Naive thymus-derived CD4-positive, alpha-beta T cell (primary cell): ENCODE measurements at regions not wholly inside any gene's neighbourhood (a gene's known extent, or its start where the extent isn't known, plus 50 kb on each side); places are given as distances from the start of the nearest gene placed in this dataset.

Source experiments
- ATAC-seq: fragments of 150-1000 bp; cut with Tn5 transposase; 2 replicates; pipeline ENCODE4 v1.10.0; 2021; ENCODE audit warnings: mild to moderate bottlenecking, moderate library complexity
- CTCF ChIA-PET: fragments of 350-600 bp; sonication (Branson Sonifier 250); formaldehyde crosslinking; loops from one replicate; lab custom pipeline; 2021; ENCODE audit warnings: antibody characterized with exemption; lab: Charles Lee
- POLR2A ChIA-PET: fragments of 350-600 bp; sonication (Branson Sonifier 250); formaldehyde crosslinking; loops from one replicate; lab custom pipeline; 2021; ENCODE audit warnings: antibody characterized with exemption, inconsistent platforms; lab: Charles Lee
- DNase-seq, 9 donors: peaks; one replicate each; pipeline versions ENCODE4 v3.0.0 to v3.0.0-alpha.2; 2020 to 2022; ENCODE audit warnings: mixed read lengths in 1 of 9
- H3K27ac ChIP-seq: one replicate; pipeline ENCODE4 v1.7.0; 2013; ENCODE audit warnings: mild to moderate bottlenecking, low read depth, low read length, moderate library complexity
- H3K27me3 ChIP-seq, 2 donors: one replicate each; pipeline ENCODE4 v1.7.0; 2013; ENCODE audit warnings: low read length in 2 of 2, mild to moderate bottlenecking in 2 of 2, moderate library complexity in 2 of 2; ENCODE audit not compliant: control insufficient read depth in 2 of 2, insufficient read depth in 2 of 2
- H3K36me3 ChIP-seq, 3 experiments: 1 replicate in 2 of 3; 2 replicates in 1 of 3; pipeline ENCODE4 v1.7.0; 2013; ENCODE audit warnings: low read length in 3 of 3, mild to moderate bottlenecking in 3 of 3, moderate library complexity in 1 of 3; ENCODE audit not compliant: insufficient read depth in 3 of 3, control insufficient read depth in 2 of 3
- H3K4me1 ChIP-seq, 2 donors: one replicate each; pipeline ENCODE4 v1.7.0; 2013; ENCODE audit warnings: low read length in 2 of 2, mild to moderate bottlenecking in 2 of 2, moderate library complexity in 1 of 2; ENCODE audit not compliant: control insufficient read depth in 2 of 2, insufficient read depth in 2 of 2
- H3K4me3 ChIP-seq: 2 replicates; pipeline ENCODE4 v1.7.0; 2013; ENCODE audit warnings: mild to moderate bottlenecking, low read length
- H3K9me3 ChIP-seq, 3 experiments: 1 replicate in 2 of 3; 2 replicates in 1 of 3; pipeline ENCODE4 v1.7.0; 2013; ENCODE audit warnings: low read length in 3 of 3; ENCODE audit not compliant: control insufficient read depth in 2 of 3
- H3K27ac Mint-ChIP-seq, 9 donors: one replicate each; pipeline ENCODE4 v1.8.0; 2020 to 2022; ENCODE audit warnings: mixed read lengths in 9 of 9, mild to moderate bottlenecking in 8 of 9, moderate library complexity in 5 of 9, inconsistent platforms in 2 of 9
- H3K27me3 Mint-ChIP-seq, 5 donors: one replicate each; pipeline ENCODE4 v1.8.0; 2021 to 2022; ENCODE audit warnings: mixed read lengths in 5 of 5, mild to moderate bottlenecking in 1 of 5
- H3K36me3 Mint-ChIP-seq, 5 donors: one replicate each; pipeline ENCODE4 v1.8.0; 2020 to 2022; ENCODE audit warnings: mixed read lengths in 5 of 5, mild to moderate bottlenecking in 3 of 5, inconsistent platforms in 1 of 5
- H3K4me1 Mint-ChIP-seq, 7 donors: one replicate each; pipeline ENCODE4 v1.8.0; 2020 to 2022; ENCODE audit warnings: mixed read lengths in 7 of 7, mild to moderate bottlenecking in 3 of 7, inconsistent platforms in 1 of 7
- H3K4me3 Mint-ChIP-seq, 10 donors: one replicate each; pipeline ENCODE4 v1.8.0; 2020 to 2022; ENCODE audit warnings: mild to moderate bottlenecking in 10 of 10, mixed read lengths in 10 of 10, moderate library complexity in 6 of 10, inconsistent platforms in 2 of 10
- H3K9me3 Mint-ChIP-seq, 11 donors: one replicate each; pipeline ENCODE4 v1.8.0; 2020 to 2022; ENCODE audit warnings: mixed read lengths in 11 of 11, mild to moderate bottlenecking in 4 of 11, inconsistent platforms in 1 of 11, moderate library complexity in 1 of 11
- intact Hi-C, 2 donors: fragments of 100-400 bp; cut with micrococcal nuclease; formaldehyde crosslinking; loops; one replicate each; pipeline ENCODE4 v1.15.1; 2023

- H3K27me3 Mint-ChIP-seq, result peaks cover 0 to 15% (median 5%) of the 10 kb centered on the region in 5 donors
- Histone ChIP-seq H3K4me1 (no peaks in the 10 kb centered on the region), H3K36me3 (no peaks in the 10 kb centered on the region), H3K27me3 (no peaks in the 10 kb centered on the region), H3K27ac (no peak overlapping the region), H3K9me3 (no peaks in the 10 kb centered on the region), H3K4me3 (no peak overlapping the region)
- DNase-seq (no peak), ATAC-seq (peak; percentile 63)
- intact Hi-C loops, result no loop called here
- peaks cover 0 to 2% (median 0%) of the 10 kb centered on the region in 7 donors for H3K4me1 Mint-ChIP-seq
- ChIA-PET POLR2A (no interaction called here), CTCF (no interaction called here)
- H3K9me3 Mint-ChIP-seq, result no peaks in the 10 kb centered on the region
- H3K4me3 Mint-ChIP-seq, result no peak overlapping the region
- H3K27ac Mint-ChIP-seq, result no peak overlapping the region
- no peaks in the 10 kb centered on the region for H3K36me3 Mint-ChIP-seq
Observed at GRCh38 chr18:61738488-61738887, 154.3 kb downstream of the RNF152 start.

- no peaks in the 10 kb centered on the region for H3K36me3 Mint-ChIP-seq
- Histone ChIP-seq H3K36me3 (no peaks in the 10 kb centered on the region), H3K27ac (no peak overlapping the region), H3K4me3 (no peak overlapping the region), H3K27me3 (no peaks in the 10 kb centered on the region), H3K4me1 (no peaks in the 10 kb centered on the region), H3K9me3 (no peaks in the 10 kb centered on the region)
- H3K9me3 Mint-ChIP-seq, result no peaks in the 10 kb centered on the region
- no peak for ATAC-seq
- H3K4me1 Mint-ChIP-seq, result peaks cover 0 to 2% (median 0%) of the 10 kb centered on the region in 7 donors
- intact Hi-C loops, result no loop called here
- POLR2A ChIA-PET, result no interaction called here
- DNase-seq, result no peak
- CTCF ChIA-PET, result no interaction called here
- no peak overlapping the region for H3K4me3 Mint-ChIP-seq
- no peak overlapping the region for H3K27ac Mint-ChIP-seq
- peaks cover 0 to 16% (median 5%) of the 10 kb centered on the region in 5 donors for H3K27me3 Mint-ChIP-seq
Observed at GRCh38 chr18:61738042-61738441, 154.8 kb downstream of the RNF152 start.

- Mint-ChIP-seq H3K4me1 (peaks cover 0 to 2% (median 0%) of the 10 kb centered on the region in 7 donors), H3K36me3 (no peaks in the 10 kb centered on the region), H3K27me3 (peaks cover 0 to 29% (median 11%) of the 10 kb centered on the region in 5 donors), H3K27ac (no peak overlapping the region), H3K9me3 (peaks cover 0 to 2% (median 0%) of the 10 kb centered on the region in 11 donors), H3K4me3 (no peak overlapping the region)
- Histone ChIP-seq H3K9me3 (no peaks in the 10 kb centered on the region), H3K27me3 (no peaks in the 10 kb centered on the region), H3K4me3 (no peak overlapping the region), H3K36me3 (no peaks in the 10 kb centered on the region), H3K27ac (no peak overlapping the region), H3K4me1 (no peaks in the 10 kb centered on the region)
- CTCF ChIA-PET, result no interaction called here
- ATAC-seq (no peak), DNase-seq (no peak)
- POLR2A ChIA-PET, result no interaction called here
- intact Hi-C loops, result no loop called here
Observed at GRCh38 chr18:61736133-61736532, 156.7 kb downstream of the RNF152 start.

GRCh38 chr18:61735564-61736102 lies 157.2 kb downstream of the RNF152 start:
- Mint-ChIP-seq H3K4me3 (no peak overlapping the region), H3K4me1 (peaks cover 0 to 2% (median 0%) of the 10 kb centered on the region in 7 donors), H3K9me3 (peaks cover 0 to 6% (median 0%) of the 10 kb centered on the region in 11 donors), H3K27me3 (peaks cover 0 to 33% (median 14%) of the 10 kb centered on the region in 5 donors), H3K36me3 (no peaks in the 10 kb centered on the region), H3K27ac (no peak overlapping the region)
- no peaks in the 10 kb centered on the region for H3K4me1 ChIP-seq
- H3K4me3 ChIP-seq, result no peak overlapping the region
- ChIA-PET POLR2A (no interaction called here), CTCF (no interaction called here)
- no peaks in the 10 kb centered on the region for H3K27me3 ChIP-seq
- no peak for ATAC-seq
- intact Hi-C loops, result no loop called here
- no peaks in the 10 kb centered on the region for H3K36me3 ChIP-seq
- no peaks in the 10 kb centered on the region for H3K9me3 ChIP-seq
- no peak overlapping the region for H3K27ac ChIP-seq
- DNase-seq, result no peak

- ChIA-PET POLR2A (no interaction called here), CTCF (no interaction called here)
- Histone ChIP-seq H3K4me1 (no peaks in the 10 kb centered on the region), H3K27me3 (no peaks in the 10 kb centered on the region), H3K36me3 (no peaks in the 10 kb centered on the region), H3K27ac (no peak overlapping the region), H3K9me3 (no peaks in the 10 kb centered on the region), H3K4me3 (no peak overlapping the region)
- intact Hi-C loops, result no loop called here
- DNase-seq (no peak), ATAC-seq (no peak)
- H3K4me3 Mint-ChIP-seq, result no peak overlapping the region
- H3K4me1 Mint-ChIP-seq, result peaks cover 0 to 2% (median 0%) of the 10 kb centered on the region in 7 donors
- peaks cover 0 to 6% (median 0%) of the 10 kb centered on the region in 11 donors for H3K9me3 Mint-ChIP-seq
- peaks cover 6 to 28% (median 15%) of the 10 kb centered on the region in 5 donors for H3K27me3 Mint-ChIP-seq
- H3K36me3 Mint-ChIP-seq, result no peaks in the 10 kb centered on the region
- no peak overlapping the region for H3K27ac Mint-ChIP-seq
Observed at GRCh38 chr18:61734396-61734795, 158.4 kb downstream of the RNF152 start.

- peak; percentile 68 for ATAC-seq
- Mint-ChIP-seq H3K27ac (no peak overlapping the region), H3K27me3 (peaks cover 6 to 28% (median 15%) of the 10 kb centered on the region in 5 donors), H3K4me3 (no peak overlapping the region), H3K9me3 (peaks cover 0 to 6% (median 0%) of the 10 kb centered on the region in 11 donors), H3K4me1 (no peaks in the 10 kb centered on the region), H3K36me3 (no peaks in the 10 kb centered on the region)
- no peak for DNase-seq
- Histone ChIP-seq H3K27me3 (no peaks in the 10 kb centered on the region), H3K27ac (no peak overlapping the region), H3K9me3 (no peaks in the 10 kb centered on the region), H3K36me3 (no peaks in the 10 kb centered on the region), H3K4me3 (no peak overlapping the region), H3K4me1 (no peaks in the 10 kb centered on the region)
- POLR2A ChIA-PET, result no interaction called here
- intact Hi-C loops, result no loop called here
- CTCF ChIA-PET, result no interaction called here
Observed at GRCh38 chr18:61732854-61733253, 160.0 kb downstream of the RNF152 start.

- Histone ChIP-seq H3K36me3 (no peaks in the 10 kb centered on the region), H3K9me3 (no peaks in the 10 kb centered on the region), H3K27me3 (no peaks in the 10 kb centered on the region), H3K4me1 (no peaks in the 10 kb centered on the region), H3K27ac (no peak overlapping the region), H3K4me3 (no peak overlapping the region)
- Mint-ChIP-seq H3K27ac (no peak overlapping the region), H3K9me3 (peaks cover 0 to 6% (median 0%) of the 10 kb centered on the region in 11 donors), H3K4me1 (no peaks in the 10 kb centered on the region), H3K4me3 (no peak overlapping the region), H3K27me3 (peaks cover 6 to 28% (median 15%) of the 10 kb centered on the region in 5 donors), H3K36me3 (no peaks in the 10 kb centered on the region)
- intact Hi-C loops, result no loop called here
- ChIA-PET CTCF (no interaction called here), POLR2A (no interaction called here)
- ATAC-seq, result no peak
- DNase-seq, result no peak
Observed at GRCh38 chr18:61731693-61732376, 161.0 kb downstream of the RNF152 start.
